Fibroblast of lung (primary cell): ENCODE measurements at regions not wholly inside any gene's neighbourhood (a gene's known extent, or its start where the extent isn't known, plus 50 kb on each side); places are given as distances from the start of the nearest gene placed in this dataset.
"Not testable (repeated sequence)": the region's sequence is repeated elsewhere in the genome, so short reads cannot be mapped to it uniquely, and the experiment has no call there.

Experiments
- DNase-seq, 2 donors: peaks; one replicate each; pipeline versions ENCODE4 v3.0.0 to v3.0.0-alpha.2; 2010; ENCODE audit warnings: low read depth in 2 of 2
- H2AFZ ChIP-seq: 2 replicates; pipeline ENCODE4 v1.5.1; 2012; ENCODE audit warnings: low read length, control low read depth, inconsistent platforms
- H3K27ac ChIP-seq: 2 replicates; pipeline ENCODE4 v1.5.1; 2011; ENCODE audit warnings: low read length, control low read depth; ENCODE audit not compliant: insufficient read depth
- H3K27me3 ChIP-seq: 2 replicates; pipeline ENCODE4 v1.5.1; 2011; ENCODE audit warnings: mild to moderate bottlenecking, low read length; ENCODE audit not compliant: control insufficient read depth, insufficient read depth
- H3K36me3 ChIP-seq: 2 replicates; pipeline ENCODE4 v1.5.1; 2011; ENCODE audit warnings: low read length; ENCODE audit not compliant: control insufficient read depth, insufficient read depth
- H3K4me1 ChIP-seq: 2 replicates; pipeline ENCODE4 v1.5.1; 2011; ENCODE audit warnings: low read length; ENCODE audit not compliant: control insufficient read depth, insufficient read depth; ENCODE audit errors: extremely low read depth
- H3K4me2 ChIP-seq: 2 replicates; pipeline ENCODE4 v1.5.1; 2011; ENCODE audit warnings: low read length, control low read depth; ENCODE audit not compliant: insufficient read depth; ENCODE audit errors: extremely low read depth
- H3K4me3 ChIP-seq, 4 experiments: fragments of 200-600 bp in 1 of 4; sonication (generic) in 1 of 4; replicated peaks in 1 of 4; 2 replicates each; pipeline ENCODE4 v1.5.1; 2011 to 2016; ENCODE audit warnings: low read length in 4 of 4, low read depth in 3 of 4, mild to moderate bottlenecking in 3 of 4, control low read depth in 2 of 4, inconsistent platforms in 1 of 4, mixed read lengths in 1 of 4; ENCODE audit not compliant: insufficient read depth in 1 of 4; ENCODE audit errors: control extremely low read depth in 1 of 4
- H3K79me2 ChIP-seq: 2 replicates; pipeline ENCODE4 v1.5.1; 2012; ENCODE audit warnings: mild to moderate bottlenecking, low read length, inconsistent platforms; ENCODE audit not compliant: control insufficient read depth, insufficient read depth
- H3K9ac ChIP-seq: 2 replicates; pipeline ENCODE4 v1.5.1; 2011; ENCODE audit warnings: mild to moderate bottlenecking, low read length, control low read depth; ENCODE audit not compliant: insufficient read depth
- H3K9me3 ChIP-seq: 2 replicates; pipeline ENCODE4 v1.5.1; 2012; ENCODE audit warnings: low read depth, low read length; ENCODE audit not compliant: control insufficient read depth, insufficient read depth
- H4K20me1 ChIP-seq: 2 replicates; pipeline ENCODE4 v1.5.1; 2011; ENCODE audit warnings: low read length; ENCODE audit not compliant: control insufficient read depth, insufficient read depth; ENCODE audit errors: extremely low read depth
- EZH2 ChIP-seq: IDR thresholded peaks from 2 replicates; pipeline ENCODE4 v1.5.1; 2012; ENCODE audit warnings: low read length, control low read depth, mild to moderate bottlenecking; ENCODE audit errors: missing control alignments
- TF ChIP-seq, protein P1 (sequence below), 2 donors: IDR thresholded peaks in 1 of 2; conservative IDR thresholded peaks in 1 of 2; 1 replicate in 1 of 2; 2 replicates in 1 of 2; pipeline ENCODE4 v1.5.1; 2011 to 2012; ENCODE audit warnings: low read length in 2 of 2, control low read depth in 1 of 2, inconsistent platforms in 1 of 2, low read depth in 1 of 2, mild to moderate bottlenecking in 1 of 2

DNA sequence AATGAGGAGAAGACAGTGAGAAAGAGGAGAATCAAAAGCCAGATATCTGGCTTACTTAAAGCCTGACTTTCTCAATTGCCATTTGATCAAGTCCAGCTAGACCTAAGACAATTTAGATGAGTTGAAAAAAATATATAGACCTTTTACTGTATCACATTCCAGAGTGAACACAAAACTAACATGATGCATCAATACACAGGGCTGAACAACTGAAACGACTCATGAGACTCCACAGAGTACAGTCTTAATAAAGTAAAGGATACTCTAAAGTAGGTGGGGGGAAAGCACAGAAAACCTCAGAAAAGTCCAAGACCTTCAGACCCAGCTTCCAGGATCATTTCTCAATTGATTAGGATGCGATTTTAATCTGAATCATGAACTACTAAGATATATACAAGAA lies 95.3 kb upstream of the OR9G4 start:
- Histone ChIP-seq H3K4me2 (no peak overlapping the region), H3K79me2 (no peaks in the 10 kb centered on the region), H2AFZ (no peak overlapping the region), H3K9me3 (no peaks in the 10 kb centered on the region), H3K36me3 (no peaks in the 10 kb centered on the region), H3K27me3 (no peaks in the 10 kb centered on the region), H3K4me1 (no peaks in the 10 kb centered on the region), H4K20me1 (no peaks in the 10 kb centered on the region), H3K27ac (no peak overlapping the region), H3K9ac (no peak overlapping the region), H3K4me3 (no peak overlapping the region)
- TF ChIP-seq, protein P1, sequence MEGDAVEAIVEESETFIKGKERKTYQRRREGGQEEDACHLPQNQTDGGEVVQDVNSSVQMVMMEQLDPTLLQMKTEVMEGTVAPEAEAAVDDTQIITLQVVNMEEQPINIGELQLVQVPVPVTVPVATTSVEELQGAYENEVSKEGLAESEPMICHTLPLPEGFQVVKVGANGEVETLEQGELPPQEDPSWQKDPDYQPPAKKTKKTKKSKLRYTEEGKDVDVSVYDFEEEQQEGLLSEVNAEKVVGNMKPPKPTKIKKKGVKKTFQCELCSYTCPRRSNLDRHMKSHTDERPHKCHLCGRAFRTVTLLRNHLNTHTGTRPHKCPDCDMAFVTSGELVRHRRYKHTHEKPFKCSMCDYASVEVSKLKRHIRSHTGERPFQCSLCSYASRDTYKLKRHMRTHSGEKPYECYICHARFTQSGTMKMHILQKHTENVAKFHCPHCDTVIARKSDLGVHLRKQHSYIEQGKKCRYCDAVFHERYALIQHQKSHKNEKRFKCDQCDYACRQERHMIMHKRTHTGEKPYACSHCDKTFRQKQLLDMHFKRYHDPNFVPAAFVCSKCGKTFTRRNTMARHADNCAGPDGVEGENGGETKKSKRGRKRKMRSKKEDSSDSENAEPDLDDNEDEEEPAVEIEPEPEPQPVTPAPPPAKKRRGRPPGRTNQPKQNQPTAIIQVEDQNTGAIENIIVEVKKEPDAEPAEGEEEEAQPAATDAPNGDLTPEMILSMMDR (conservative IDR thresholded peaks at IDR 0.05 in 1 of 2, IDR thresholded peaks at IDR 0.05 in 1 of 2; ENCODE audit: low read depth in 1 of 2, low read length in 2 of 2) = no peak
- TF ChIP-seq EZH2 = no peak
- DNase-seq = no peak

DNA sequence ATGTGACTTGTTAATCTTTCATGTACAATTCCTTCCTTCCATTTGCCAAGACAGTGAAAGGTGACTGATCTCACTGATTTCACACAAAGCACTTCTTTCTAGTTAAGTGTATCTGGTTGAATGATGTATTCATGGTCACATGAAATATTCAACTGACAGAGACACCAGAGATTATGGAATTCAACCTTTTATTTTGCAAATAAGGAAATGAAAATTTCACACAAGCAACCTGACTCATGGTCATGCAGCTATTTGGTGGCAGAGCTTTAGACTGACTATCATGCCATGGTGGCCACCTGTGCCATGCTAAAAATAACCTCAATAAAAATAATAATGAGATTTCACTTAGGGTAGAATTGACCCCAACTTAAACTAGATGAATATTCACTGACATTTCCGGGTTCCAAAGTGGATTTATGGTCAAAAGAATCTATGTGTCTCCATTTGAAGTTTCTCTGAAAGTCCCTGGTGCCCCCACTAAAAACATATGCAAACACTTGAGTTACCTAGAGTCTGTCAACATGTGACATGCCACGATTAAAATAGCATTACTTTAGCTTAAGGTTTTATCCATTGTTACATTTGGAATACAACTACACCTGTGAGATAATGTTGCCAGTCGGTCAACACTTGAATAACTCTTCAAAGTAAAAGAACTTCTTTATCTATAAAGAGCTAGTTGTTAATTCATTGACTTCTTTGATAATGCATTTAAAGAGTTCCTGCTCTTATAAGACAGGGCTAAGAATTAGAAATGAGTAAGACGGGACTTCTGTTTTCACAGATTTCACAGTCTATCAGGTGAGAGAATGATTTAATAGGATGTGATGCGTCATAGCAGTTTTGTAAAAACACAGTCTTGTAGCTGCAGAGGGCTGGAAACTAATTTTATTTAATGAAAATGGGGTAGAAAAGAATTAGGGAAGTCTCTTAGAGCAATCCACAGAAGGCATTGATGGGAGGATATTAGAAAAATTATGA lies 94.6 kb upstream of the OR9G4 start:
- no peak for TF ChIP-seq EZH2
- TF ChIP-seq, protein P1 (conservative IDR thresholded peaks at IDR 0.05 in 1 of 2, IDR thresholded peaks at IDR 0.05 in 1 of 2; ENCODE audit: low read depth in 1 of 2, low read length in 2 of 2) = no peak
- Histone ChIP-seq H2AFZ (no peak overlapping the region), H4K20me1 (no peaks in the 10 kb centered on the region), H3K27ac (no peak overlapping the region), H3K27me3 (no peaks in the 10 kb centered on the region), H3K4me3 (no peak overlapping the region), H3K4me2 (no peak overlapping the region), H3K9me3 (no peaks in the 10 kb centered on the region), H3K36me3 (no peaks in the 10 kb centered on the region), H3K79me2 (no peaks in the 10 kb centered on the region), H3K4me1 (no peaks in the 10 kb centered on the region), H3K9ac (no peak overlapping the region)
- DNase-seq = no peak

DNA sequence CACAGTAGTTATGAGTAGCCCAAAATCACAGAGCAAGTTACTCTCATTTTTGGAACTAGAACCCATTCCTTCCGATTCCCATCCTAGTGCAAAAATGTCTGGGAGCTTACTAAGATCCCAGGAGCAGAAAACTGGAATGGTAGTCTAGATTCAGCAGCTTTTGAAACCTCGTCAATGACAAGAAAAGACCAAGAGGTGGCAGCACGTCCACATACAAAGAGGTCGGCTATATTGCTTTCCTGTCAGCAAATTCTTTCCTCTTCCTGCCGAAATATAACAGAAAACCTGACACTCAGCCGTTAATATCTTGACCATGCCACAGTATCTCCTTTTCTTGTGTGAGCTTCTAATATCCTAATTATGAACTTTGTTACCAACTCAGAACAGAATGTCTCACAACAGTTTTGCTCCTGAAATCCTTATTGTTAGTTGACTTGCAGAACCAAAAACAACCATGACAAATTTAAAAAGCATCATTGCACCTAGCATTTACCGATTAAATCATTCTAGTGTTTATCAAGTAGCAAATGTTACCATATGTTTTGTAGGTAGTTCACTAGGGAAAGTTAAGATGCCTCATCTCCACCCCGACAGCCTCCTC lies 92.8 kb upstream of the OR9G4 start:
- Histone ChIP-seq H3K27ac (no peak overlapping the region), H3K4me3 (no peak overlapping the region), H2AFZ (no peak overlapping the region), H3K4me2 (no peak overlapping the region), H3K9ac (no peak overlapping the region), H3K27me3 (no peaks in the 10 kb centered on the region), H3K9me3 (no peaks in the 10 kb centered on the region), H4K20me1 (no peaks in the 10 kb centered on the region), H3K36me3 (no peaks in the 10 kb centered on the region), H3K79me2 (no peaks in the 10 kb centered on the region), H3K4me1 (no peaks in the 10 kb centered on the region)
- peak; percentile 36 to 62 for DNase-seq
- TF ChIP-seq, protein P1 (conservative IDR thresholded peaks at IDR 0.05 in 1 of 2, IDR thresholded peaks at IDR 0.05 in 1 of 2; ENCODE audit: low read depth in 1 of 2, low read length in 2 of 2) = peak; percentile 67 to 82
- TF ChIP-seq EZH2 = no peak

DNA sequence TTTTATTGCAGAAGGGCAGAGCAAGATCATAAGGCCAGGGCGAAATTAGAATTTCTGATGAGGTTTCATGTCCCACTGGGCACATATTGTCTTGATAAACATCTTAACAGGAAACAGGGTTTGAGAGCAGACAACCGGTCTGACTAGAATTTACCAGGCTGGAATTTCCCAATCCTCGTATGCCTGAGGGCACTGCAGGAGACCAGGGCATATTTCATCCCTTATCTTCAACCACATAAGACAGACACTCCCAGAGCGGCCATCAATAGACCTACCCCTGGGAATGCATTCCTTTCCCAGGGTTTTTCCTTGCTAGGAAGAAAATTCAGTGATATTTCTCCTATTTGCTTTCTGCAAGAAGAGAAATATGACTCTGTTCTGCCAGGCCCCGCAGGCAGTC lies 78.9 kb upstream of the OR9G4 start:
- DNase-seq, H3K4me2 ChIP-seq, H3K79me2 ChIP-seq, H3K9me3 ChIP-seq, H3K4me1 ChIP-seq, H3K36me3 ChIP-seq, H3K4me3 ChIP-seq, H3K27me3 ChIP-seq, H3K9ac ChIP-seq, H2AFZ ChIP-seq, H4K20me1 ChIP-seq, H3K27ac ChIP-seq: not testable (repeated sequence)
